Aorta (tissue), 5 donors: ENCODE measurements at regions not wholly inside any gene's neighbourhood (a gene's known extent, or its start where the extent isn't known, plus 50 kb on each side); places are given as distances from the start of the nearest gene placed in this dataset.

Source experiments
- ATAC-seq: fragments of 200-7000 bp; cut with Tn5 transposase; one replicate; pipeline ENCODE4 v1.9.1; 2022; ENCODE audit warnings: moderate library complexity; ENCODE audit not compliant: low FRiP score
- DNase-seq, 2 donors: peaks; one replicate each; pipeline ENCODE4 v3.0.0-alpha.2; 2020
- H3K27ac ChIP-seq, 2 donors: one replicate each; pipeline ENCODE4 v1.5.1; 2013; ENCODE audit warnings: low read length in 2 of 2, mild to moderate bottlenecking in 2 of 2, moderate library complexity in 2 of 2, control low read depth in 1 of 2, inconsistent platforms in 1 of 2, low read depth in 1 of 2
- H3K27me3 ChIP-seq, 2 donors: one replicate each; pipeline ENCODE4 v1.6.1; 2013; ENCODE audit warnings: control low read depth in 1 of 2, low read length in 1 of 2, mild to moderate bottlenecking in 1 of 2, moderate library complexity in 1 of 2; ENCODE audit not compliant: insufficient read depth in 2 of 2, control insufficient read depth in 1 of 2
- H3K36me3 ChIP-seq, 2 donors: one replicate each; pipeline ENCODE4 v1.6.1; 2013; ENCODE audit warnings: control low read depth in 1 of 2, low read length in 1 of 2, mild to moderate bottlenecking in 1 of 2; ENCODE audit not compliant: insufficient read depth in 2 of 2, control insufficient read depth in 1 of 2
- H3K4me1 ChIP-seq, 2 donors: one replicate each; pipeline ENCODE4 v1.6.1; 2013; ENCODE audit warnings: low read length in 2 of 2, control low read depth in 1 of 2, mild to moderate bottlenecking in 1 of 2, moderate library complexity in 1 of 2; ENCODE audit not compliant: insufficient read depth in 2 of 2, control insufficient read depth in 1 of 2
- H3K4me3 ChIP-seq, 2 donors: one replicate each; pipeline ENCODE4 v1.5.1; 2013; ENCODE audit warnings: low read length in 2 of 2, control low read depth in 1 of 2, mild to moderate bottlenecking in 1 of 2
- H3K9me3 ChIP-seq: one replicate; pipeline ENCODE4 v1.6.1; 2013; ENCODE audit warnings: mild to moderate bottlenecking, low read length; ENCODE audit not compliant: control insufficient read depth
- WGBS, 2 donors: extraction: QIAGEN DNeasy Blood & Tissue Kit; methylation state at CpG; one replicate each; pipeline ENCODE4 v1.1.7; 2013; 5-methylcytosine and 5-hydroxymethylcytosine counted together
- intact Hi-C, 2 donors: fragments of 100-400 bp; cut with DNase I; formaldehyde crosslinking; loops; one replicate each; pipeline versions ENCODE4 v1.14.2 to v1.15.0; 2022
- donor health status: healthy with polysubstance abuse.
- donor health status: Bipolar disorder and iron deficiency.
- donor health status: DM: no; HTN: no; CAD: no.
- donor health status: DM: no; HTN: no; CAD: no.
- donor health status: DM: yes; HTN: yes; CAD: no.

- 40 to 43% methylated on average over 1 of the region's 1 CpG for WGBS, 2 donors
Observed at GRCh38 chr6:120620900-120621299, 713.4 kb downstream of the TBC1D32 start.

GRCh38 chr6:120615238-120615637 lies 719.0 kb downstream of the TBC1D32 start:
- no peaks in the 10 kb centered on the region for H3K9me3 ChIP-seq
- no peak for ATAC-seq
- intact Hi-C loops: no loop called here
- DNase-seq: no peak
- 91 to 94% methylated on average over 3 of the region's 3 CpGs for WGBS, 2 donors
- H3K4me3 ChIP-seq: no peak overlapping the region
- H3K27me3 ChIP-seq: no peaks in the 10 kb centered on the region
- H3K4me1 ChIP-seq: no peaks in the 10 kb centered on the region
- no peak overlapping the region for H3K27ac ChIP-seq
- no peaks in the 10 kb centered on the region for H3K36me3 ChIP-seq

More at GRCh38 chr6:120620900-120621299, 713.4 kb downstream of the TBC1D32 start:
- no peak for DNase-seq
- no peak for ATAC-seq
- no peak overlapping the region for H3K27ac ChIP-seq
- no peaks in the 10 kb centered on the region for H3K36me3 ChIP-seq
- no peaks in the 10 kb centered on the region for H3K9me3 ChIP-seq
- no peak overlapping the region for H3K4me3 ChIP-seq
- no peaks in the 10 kb centered on the region for H3K27me3 ChIP-seq
- intact Hi-C loops: no loop called here
- H3K4me1 ChIP-seq: no peaks in the 10 kb centered on the region

DNA sequence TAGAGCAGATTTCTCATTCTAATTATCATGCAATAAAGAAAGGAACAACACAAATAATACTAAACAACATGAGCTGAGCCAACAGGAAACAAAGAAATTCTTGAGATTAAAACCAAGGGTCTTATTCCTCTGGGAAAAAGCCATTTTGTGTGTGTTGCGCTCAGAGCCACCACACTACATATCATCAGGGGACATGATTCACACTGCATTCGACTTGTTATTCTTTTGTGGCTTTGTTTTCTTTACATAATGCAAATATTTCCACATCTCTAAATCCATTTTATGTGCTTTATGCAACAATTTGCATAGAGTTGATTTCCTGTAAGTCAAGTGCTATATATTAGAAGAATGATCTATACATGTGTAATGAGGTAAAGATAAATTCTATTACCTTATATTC lies 719.6 kb downstream of the TBC1D32 start:
- WGBS, 2 donors: 56 to 57% methylated on average over 2 of the region's 2 CpGs
- Histone ChIP-seq H3K27me3 (no peaks in the 10 kb centered on the region), H3K27ac (no peak overlapping the region), H3K4me1 (no peaks in the 10 kb centered on the region), H3K36me3 (no peaks in the 10 kb centered on the region), H3K9me3 (no peaks in the 10 kb centered on the region), H3K4me3 (no peak overlapping the region)
- no peak for DNase-seq
- ATAC-seq: no peak
- intact Hi-C loops: no loop called here

- 0 to 5% methylated on average over 1 of the region's 1 CpG for WGBS, 2 donors
- Histone ChIP-seq H3K27me3 (no peaks in the 10 kb centered on the region), H3K4me1 (peaks cover 0 to 7% of the 10 kb centered on the region in 2 donors), H3K4me3 (no peak overlapping the region), H3K36me3 (no peaks in the 10 kb centered on the region), H3K9me3 (no peaks in the 10 kb centered on the region), H3K27ac (no peak overlapping the region)
- no peak for DNase-seq
- ATAC-seq: no peak
- intact Hi-C loops: no loop called here
Observed at GRCh38 chr6:120608826-120609225, 725.5 kb downstream of the TBC1D32 start.

DNA sequence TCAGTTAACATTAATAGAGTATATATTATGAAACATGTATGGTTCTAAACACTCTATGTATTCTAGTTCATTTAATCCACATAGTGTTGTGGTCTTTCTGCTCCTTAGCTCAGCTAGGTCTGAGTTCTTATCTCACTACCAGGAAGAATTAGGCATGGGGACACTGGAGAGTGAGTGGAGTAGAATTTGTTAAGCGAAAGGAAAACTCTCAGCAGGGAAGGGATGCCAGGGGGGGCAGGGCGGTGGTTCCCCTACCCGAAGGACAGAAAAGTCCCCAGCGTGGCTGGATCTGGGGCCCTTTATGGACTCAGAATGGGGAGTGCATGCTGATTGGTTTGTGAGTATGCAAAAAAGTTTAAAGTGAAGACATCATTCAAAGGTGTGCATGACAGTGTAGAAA lies 727.5 kb downstream of the TBC1D32 start:
- DNase-seq: no peak
- H3K27me3 ChIP-seq: no peaks in the 10 kb centered on the region
- WGBS, 2 donors: 90 to 93% methylated on average over 4 of the region's 4 CpGs
- peaks cover 0 to 7% of the 10 kb centered on the region in 2 donors for H3K4me1 ChIP-seq
- no peak overlapping the region for H3K27ac ChIP-seq
- ATAC-seq: no peak
- intact Hi-C loops: no loop called here
- H3K9me3 ChIP-seq: no peaks in the 10 kb centered on the region
- H3K36me3 ChIP-seq: no peaks in the 10 kb centered on the region
- no peak overlapping the region for H3K4me3 ChIP-seq

GRCh38 chr6:120604510-120604909 lies 729.8 kb downstream of the TBC1D32 start:
- intact Hi-C loops: no loop called here
- WGBS, 2 donors: 6 to 10% methylated on average over 1 of the region's 1 CpG
- no peaks in the 10 kb centered on the region for H3K27me3 ChIP-seq
- no peak for DNase-seq
- peaks cover 0 to 7% of the 10 kb centered on the region in 2 donors for H3K4me1 ChIP-seq
- ATAC-seq: no peak
- no peaks in the 10 kb centered on the region for H3K9me3 ChIP-seq
- no peak overlapping the region for H3K27ac ChIP-seq
- H3K4me3 ChIP-seq: no peak overlapping the region
- H3K36me3 ChIP-seq: no peaks in the 10 kb centered on the region

DNA sequence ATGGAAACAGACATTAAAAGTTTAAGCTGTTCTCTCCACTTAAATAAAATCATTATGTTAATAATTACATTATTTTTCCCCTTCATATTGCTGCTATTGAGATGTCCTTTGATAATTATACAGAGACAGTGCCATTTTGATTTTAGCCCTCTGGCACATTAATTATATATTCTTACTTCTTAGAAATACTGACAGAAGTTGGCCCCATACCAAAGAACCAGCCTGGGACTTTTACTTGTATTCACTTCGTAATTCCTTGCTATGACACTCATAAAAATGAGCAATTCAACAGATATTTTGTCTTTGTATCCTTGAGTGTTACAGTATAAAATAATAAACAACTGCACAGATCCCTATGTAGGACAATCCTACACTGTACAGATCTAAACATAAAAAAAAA lies 743.7 kb downstream of the TBC1D32 start:
- no peak for DNase-seq
- no peaks in the 10 kb centered on the region for H3K36me3 ChIP-seq
- WGBS, 2 donors: 12 to 13% methylated on average over 1 of the region's 1 CpG
- no peak for ATAC-seq
- H3K9me3 ChIP-seq: no peaks in the 10 kb centered on the region
- intact Hi-C loops: no loop called here
- H3K27ac ChIP-seq: no peak overlapping the region
- H3K4me1 ChIP-seq: no peaks in the 10 kb centered on the region
- no peaks in the 10 kb centered on the region for H3K27me3 ChIP-seq
- no peak overlapping the region for H3K4me3 ChIP-seq

DNA sequence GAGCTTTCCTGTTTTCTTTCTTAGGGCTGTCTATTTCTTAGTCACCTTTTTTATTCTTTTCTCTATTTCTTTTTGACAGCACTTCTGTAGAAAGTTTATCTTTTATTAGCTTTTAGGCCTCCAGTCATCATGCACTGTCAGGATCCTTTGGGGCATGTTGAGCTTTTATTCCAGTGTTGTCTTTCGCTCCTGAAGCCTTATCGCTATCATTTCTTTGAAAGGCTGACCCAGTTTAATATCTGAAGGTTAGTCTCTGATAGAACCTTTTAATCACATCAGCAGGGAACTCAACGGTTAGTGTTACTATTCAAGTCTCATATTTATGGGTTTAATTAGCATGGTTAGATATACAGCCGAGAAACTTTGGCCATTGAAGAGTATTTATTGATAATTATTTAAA lies 745.9 kb downstream of the TBC1D32 start:
- no peak for DNase-seq
- intact Hi-C loops: no loop called here

DNA sequence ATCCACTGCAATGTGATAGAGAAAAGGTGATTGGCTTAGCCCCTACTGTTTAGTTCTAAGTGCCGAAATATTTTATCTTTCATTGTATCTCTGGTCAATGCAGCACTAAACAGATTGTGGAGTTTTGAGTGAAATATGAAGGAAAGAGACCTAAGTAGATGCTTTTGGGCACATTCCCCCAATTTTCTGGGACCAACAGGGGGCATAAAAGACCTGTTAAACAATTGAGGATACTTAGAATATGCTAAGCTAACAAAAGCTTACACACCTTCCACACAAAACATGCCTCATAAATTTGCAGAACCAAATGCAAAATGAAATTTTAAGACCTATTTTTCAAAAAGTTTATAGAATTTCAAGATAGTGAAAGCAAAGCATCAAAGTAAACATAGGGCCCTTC lies 746.9 kb downstream of the TBC1D32 start:
- Histone ChIP-seq H3K36me3 (no peaks in the 10 kb centered on the region), H3K4me1 (no peaks in the 10 kb centered on the region), H3K9me3 (no peaks in the 10 kb centered on the region), H3K27ac (no peak overlapping the region), H3K27me3 (no peaks in the 10 kb centered on the region), H3K4me3 (no peak overlapping the region)
- WGBS, 2 donors: 0% methylated on average over 1 of the region's 1 CpG
- intact Hi-C loops: no loop called here
- ATAC-seq (no peak), DNase-seq (no peak)

More for the DNA sequence above, 745.9 kb downstream of the TBC1D32 start:
- no peak overlapping the region for H3K4me3 ChIP-seq
- H3K27me3 ChIP-seq: no peaks in the 10 kb centered on the region
- ATAC-seq: no peak
- H3K9me3 ChIP-seq: no peaks in the 10 kb centered on the region
- H3K27ac ChIP-seq: no peak overlapping the region
- no peaks in the 10 kb centered on the region for H3K36me3 ChIP-seq
- WGBS, 2 donors: 87 to 88% methylated on average over 4 of the region's 4 CpGs
- H3K4me1 ChIP-seq: no peaks in the 10 kb centered on the region
